Esophagus (tissue), 2 donors: ENCODE measurements at regions not wholly inside any gene's neighbourhood (a gene's known extent, or its start where the extent isn't known, plus 50 kb on each side); places are given as distances from the start of the nearest gene placed in this dataset.

ENCODE experiments used
- H3K27ac ChIP-seq, 2 donors: one replicate each; pipeline ENCODE4 v1.5.1; 2013; ENCODE audit warnings: low read depth in 2 of 2, mild to moderate bottlenecking in 2 of 2, inconsistent platforms in 1 of 2, low read length in 1 of 2, moderate library complexity in 1 of 2
- H3K27me3 ChIP-seq, 2 donors: one replicate each; pipeline ENCODE4 v1.6.1; 2013; ENCODE audit warnings: low read length in 2 of 2, control low read depth in 1 of 2, mild to moderate bottlenecking in 1 of 2; ENCODE audit not compliant: insufficient read depth in 2 of 2, control insufficient read depth in 1 of 2
- H3K36me3 ChIP-seq, 2 donors: one replicate each; pipeline ENCODE4 v1.6.1; 2013; ENCODE audit warnings: low read length in 1 of 2; ENCODE audit not compliant: control insufficient read depth in 2 of 2, insufficient read depth in 2 of 2
- H3K4me1 ChIP-seq, 2 donors: one replicate each; pipeline ENCODE4 v1.6.1; 2013; ENCODE audit warnings: low read length in 1 of 2; ENCODE audit not compliant: control insufficient read depth in 2 of 2, insufficient read depth in 2 of 2
- H3K4me3 ChIP-seq, 2 donors: one replicate each; pipeline ENCODE4 v1.5.1; 2013; ENCODE audit warnings: low read length in 2 of 2, mild to moderate bottlenecking in 2 of 2, low read depth in 1 of 2, moderate library complexity in 1 of 2
- H3K9me3 ChIP-seq, 2 donors: one replicate each; pipeline ENCODE4 v1.6.1; 2013; ENCODE audit warnings: mild to moderate bottlenecking in 2 of 2, low read depth in 1 of 2, low read length in 1 of 2, moderate library complexity in 1 of 2; ENCODE audit not compliant: control insufficient read depth in 2 of 2, insufficient read depth in 1 of 2
- WGBS, 2 donors: extraction: QIAGEN DNeasy Blood & Tissue Kit; methylation state at CpG; one replicate each; pipeline ENCODE4 v1.1.7; 2013; 5-methylcytosine and 5-hydroxymethylcytosine counted together
- donor health status: healthy with polysubstance abuse.
- donor health status: Bipolar disorder and iron deficiency.

DNA sequence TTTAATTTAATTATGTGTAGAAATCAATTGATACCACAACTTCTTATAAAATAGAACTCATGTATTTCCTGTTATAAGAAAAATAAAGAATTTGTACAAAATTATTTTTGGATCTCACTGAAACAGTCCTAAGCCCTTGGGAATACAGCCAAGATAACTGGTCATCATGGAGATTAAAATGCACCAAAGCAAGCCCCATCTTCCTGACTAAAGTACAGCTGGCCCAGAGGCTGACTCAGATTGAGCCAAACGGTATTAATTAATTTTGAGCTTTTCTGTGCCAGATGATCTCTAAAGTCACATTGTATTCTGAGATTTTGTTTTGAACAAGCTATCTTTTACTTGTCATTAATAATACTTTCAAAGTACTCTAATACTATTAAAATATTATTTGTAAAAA is 978.5 kb downstream of the TBC1D32 start:
- WGBS, 2 donors: 53 to 54% methylated on average over 1 of the region's 1 CpG
- Histone ChIP-seq H3K4me3 (no peak overlapping the region), H3K27me3 (no peaks in the 10 kb centered on the region), H3K4me1 (no peaks in the 10 kb centered on the region), H3K36me3 (no peaks in the 10 kb centered on the region), H3K9me3 (no peaks in the 10 kb centered on the region), H3K27ac (no peak overlapping the region)

GRCh38 chr6:120354452-120355098 is 979.7 kb downstream of the TBC1D32 start:
- no peak overlapping the region for H3K27ac ChIP-seq
- 50 to 77% methylated on average over 1 of the region's 1 CpG for WGBS, 2 donors
- H3K9me3 ChIP-seq: no peaks in the 10 kb centered on the region
- no peaks in the 10 kb centered on the region for H3K36me3 ChIP-seq
- H3K4me1 ChIP-seq: no peaks in the 10 kb centered on the region
- no peak overlapping the region for H3K4me3 ChIP-seq
- H3K27me3 ChIP-seq: no peaks in the 10 kb centered on the region

GRCh38 chr6:120352491-120352890 is 981.8 kb downstream of the TBC1D32 start:
- Histone ChIP-seq H3K27me3 (no peaks in the 10 kb centered on the region), H3K36me3 (no peaks in the 10 kb centered on the region), H3K27ac (no peak overlapping the region), H3K4me1 (no peaks in the 10 kb centered on the region), H3K4me3 (no peak overlapping the region), H3K9me3 (no peaks in the 10 kb centered on the region)

GRCh38 chr6:120348926-120349325 is 985.4 kb downstream of the TBC1D32 start:
- no peaks in the 10 kb centered on the region for H3K4me1 ChIP-seq
- no peaks in the 10 kb centered on the region for H3K27me3 ChIP-seq
- no peak overlapping the region for H3K4me3 ChIP-seq
- no peak overlapping the region for H3K27ac ChIP-seq
- WGBS, 2 donors: 79 to 94% methylated on average over 2 of the region's 2 CpGs
- H3K36me3 ChIP-seq: no peaks in the 10 kb centered on the region
- H3K9me3 ChIP-seq: no peaks in the 10 kb centered on the region

GRCh38 chr6:120328521-120328920 is 979.0 kb upstream of the MAN1A1 start:
- 67 to 72% methylated on average over 1 of the region's 1 CpG for WGBS, 2 donors
- no peaks in the 10 kb centered on the region for H3K4me1 ChIP-seq
- no peak overlapping the region for H3K27ac ChIP-seq
- H3K27me3 ChIP-seq: no peaks in the 10 kb centered on the region
- no peaks in the 10 kb centered on the region for H3K36me3 ChIP-seq
- no peak overlapping the region for H3K4me3 ChIP-seq
- no peaks in the 10 kb centered on the region for H3K9me3 ChIP-seq

- Histone ChIP-seq H3K27ac (no peak overlapping the region), H3K4me3 (no peak overlapping the region), H3K9me3 (no peaks in the 10 kb centered on the region), H3K36me3 (no peaks in the 10 kb centered on the region), H3K4me1 (no peaks in the 10 kb centered on the region), H3K27me3 (no peaks in the 10 kb centered on the region)
- 67 to 74% methylated on average over 2 of the region's 2 CpGs for WGBS, 2 donors
Measured at GRCh38 chr6:120320481-120321162, 971.1 kb upstream of the MAN1A1 start.

- 87 to 92% methylated on average over 1 of the region's 1 CpG for WGBS, 2 donors
- Histone ChIP-seq H3K4me3 (no peak overlapping the region), H3K27ac (no peak overlapping the region), H3K4me1 (no peaks in the 10 kb centered on the region), H3K36me3 (no peaks in the 10 kb centered on the region), H3K9me3 (no peaks in the 10 kb centered on the region), H3K27me3 (no peaks in the 10 kb centered on the region)
Measured at GRCh38 chr6:120304223-120304622, 954.7 kb upstream of the MAN1A1 start.

DNA sequence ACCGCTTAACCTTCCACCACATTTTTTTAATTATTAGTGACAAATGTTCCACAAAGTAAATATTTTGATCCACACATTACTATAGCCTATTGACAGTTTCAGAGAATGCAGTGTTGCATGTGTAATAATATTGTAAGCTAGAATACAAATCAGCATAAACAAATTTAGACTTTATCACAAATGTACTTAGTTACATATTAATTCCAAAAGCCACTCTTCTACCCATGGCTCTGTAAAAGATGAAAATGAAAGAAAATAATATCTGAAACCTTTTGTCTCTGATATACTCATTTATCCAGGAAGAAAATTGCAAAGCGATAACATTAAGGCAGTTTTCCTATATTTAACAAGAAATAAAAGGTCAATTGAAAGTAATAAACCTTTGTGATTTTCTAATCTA is 954.0 kb upstream of the MAN1A1 start:
- no peaks in the 10 kb centered on the region for H3K27me3 ChIP-seq
- no peaks in the 10 kb centered on the region for H3K9me3 ChIP-seq
- 84% methylated on average over 2 of the region's 2 CpGs for WGBS, 2 donors

DNA sequence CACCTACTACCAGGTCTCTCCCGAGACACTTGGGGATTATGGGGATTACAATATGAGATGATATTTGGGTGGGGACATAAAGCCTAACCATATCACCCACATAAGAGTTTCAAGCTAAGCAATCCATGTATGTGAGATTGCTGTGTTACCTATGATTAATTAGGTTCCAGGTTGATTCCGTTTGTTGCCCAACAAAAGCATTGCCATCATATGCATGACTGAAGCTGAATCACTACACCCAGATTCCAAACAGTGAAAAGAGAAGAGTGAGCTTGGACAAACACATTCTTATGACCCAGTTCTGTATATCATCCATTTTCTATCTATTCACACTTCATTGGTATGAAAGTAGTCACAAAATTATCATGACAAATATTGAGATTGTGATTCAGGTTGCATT is 952.5 kb upstream of the MAN1A1 start:
- WGBS, 2 donors: 62 to 75% methylated on average over 2 of the region's 2 CpGs

More for the DNA sequence above, 954.0 kb upstream of the MAN1A1 start:
- Histone ChIP-seq H3K27ac (no peak overlapping the region), H3K36me3 (no peaks in the 10 kb centered on the region), H3K4me1 (no peaks in the 10 kb centered on the region), H3K4me3 (no peak overlapping the region)

DNA sequence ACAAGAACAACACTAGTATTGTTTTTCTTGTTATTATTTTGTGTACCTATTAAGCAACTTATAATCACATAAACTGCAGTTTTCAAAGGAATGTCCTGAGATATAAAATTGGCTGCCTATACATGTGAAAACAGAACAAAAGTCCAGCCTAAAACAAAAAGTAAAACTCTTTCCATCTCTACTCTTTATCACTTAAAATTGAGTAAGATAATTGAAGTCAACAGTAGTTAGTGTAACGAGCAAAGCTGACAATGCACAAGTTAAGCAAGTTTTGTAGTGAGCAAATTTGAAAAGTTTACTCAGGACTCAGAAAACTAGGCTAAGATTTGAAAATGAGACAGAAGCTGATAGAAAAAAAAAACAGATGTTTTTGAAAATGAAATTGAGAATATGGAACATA is 941.4 kb upstream of the MAN1A1 start:
- H3K27ac ChIP-seq: no peak overlapping the region
- H3K36me3 ChIP-seq: no peaks in the 10 kb centered on the region
- H3K9me3 ChIP-seq: no peaks in the 10 kb centered on the region
- no peaks in the 10 kb centered on the region for H3K27me3 ChIP-seq
- H3K4me1 ChIP-seq: no peaks in the 10 kb centered on the region
- no peak overlapping the region for H3K4me3 ChIP-seq
- WGBS, 2 donors: 32 to 39% methylated on average over 1 of the region's 1 CpG

More for the DNA sequence above, 952.5 kb upstream of the MAN1A1 start:
- Histone ChIP-seq H3K27ac (no peak overlapping the region), H3K4me3 (no peak overlapping the region), H3K36me3 (no peaks in the 10 kb centered on the region), H3K27me3 (no peaks in the 10 kb centered on the region), H3K9me3 (no peaks in the 10 kb centered on the region), H3K4me1 (no peaks in the 10 kb centered on the region)
